C4-2B (cell line): ENCODE measurements at regions not wholly inside any gene's neighbourhood (a gene's known extent, or its start where the extent isn't known, plus 50 kb on each side); places are given as distances from the start of the nearest gene placed in this dataset.

Experiments used
- ZFX ChIP-seq: fragments of 450-650 bp; IDR thresholded peaks from 2 replicates; pipeline ENCODE4 v1.6.1; 2017
- TF ChIP-seq, protein P1 (sequence below): fragments of 450-650 bp; conservative IDR thresholded peaks from 2 replicates; pipeline ENCODE4 v1.5.1; 2017; ENCODE audit warnings: mild to moderate bottlenecking

DNA sequence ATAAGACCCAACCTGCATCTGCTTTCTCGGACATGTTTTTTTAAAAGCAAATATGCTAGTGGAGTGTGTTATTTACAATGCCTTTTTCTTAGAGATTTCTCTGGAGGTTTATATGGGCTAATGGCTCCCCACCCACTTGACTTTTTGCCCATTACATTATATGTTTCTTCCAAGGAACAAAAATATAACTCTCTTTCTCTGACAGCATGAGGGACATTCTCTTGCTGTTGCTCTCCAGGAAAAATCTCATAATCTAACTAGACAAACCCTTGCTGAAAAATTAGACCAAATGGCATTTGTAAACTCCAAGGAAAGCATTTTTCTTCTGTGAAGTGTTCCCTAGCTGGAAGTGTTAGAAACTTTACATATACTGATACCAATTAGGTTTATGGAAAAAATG lies 213.7 kb downstream of the PRL start:
- TF ChIP-seq, protein P1, sequence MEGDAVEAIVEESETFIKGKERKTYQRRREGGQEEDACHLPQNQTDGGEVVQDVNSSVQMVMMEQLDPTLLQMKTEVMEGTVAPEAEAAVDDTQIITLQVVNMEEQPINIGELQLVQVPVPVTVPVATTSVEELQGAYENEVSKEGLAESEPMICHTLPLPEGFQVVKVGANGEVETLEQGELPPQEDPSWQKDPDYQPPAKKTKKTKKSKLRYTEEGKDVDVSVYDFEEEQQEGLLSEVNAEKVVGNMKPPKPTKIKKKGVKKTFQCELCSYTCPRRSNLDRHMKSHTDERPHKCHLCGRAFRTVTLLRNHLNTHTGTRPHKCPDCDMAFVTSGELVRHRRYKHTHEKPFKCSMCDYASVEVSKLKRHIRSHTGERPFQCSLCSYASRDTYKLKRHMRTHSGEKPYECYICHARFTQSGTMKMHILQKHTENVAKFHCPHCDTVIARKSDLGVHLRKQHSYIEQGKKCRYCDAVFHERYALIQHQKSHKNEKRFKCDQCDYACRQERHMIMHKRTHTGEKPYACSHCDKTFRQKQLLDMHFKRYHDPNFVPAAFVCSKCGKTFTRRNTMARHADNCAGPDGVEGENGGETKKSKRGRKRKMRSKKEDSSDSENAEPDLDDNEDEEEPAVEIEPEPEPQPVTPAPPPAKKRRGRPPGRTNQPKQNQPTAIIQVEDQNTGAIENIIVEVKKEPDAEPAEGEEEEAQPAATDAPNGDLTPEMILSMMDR = no peak
- TF ChIP-seq ZFX = no peak
